ENCODE measurements at regions not wholly inside any gene's neighbourhood (a gene's known extent, or its start where the extent isn't known, plus 50 kb on each side); places are given as distances from the start of the nearest gene placed in this dataset.

GRCh38 chr14:66120402-66120801 lies 365.8 kb upstream of the CCDC196 start:
- no peak overlapping the region for H3K4me3 ChIP-seq (ENCODE audit: low read depth, low read length)
- no peak for DNase-seq (ENCODE audit: low read depth)
- TF ChIP-seq CTCF (IDR thresholded peaks at IDR 0.05; ENCODE audit: insufficient read depth, low read length), result no peak

DNA sequence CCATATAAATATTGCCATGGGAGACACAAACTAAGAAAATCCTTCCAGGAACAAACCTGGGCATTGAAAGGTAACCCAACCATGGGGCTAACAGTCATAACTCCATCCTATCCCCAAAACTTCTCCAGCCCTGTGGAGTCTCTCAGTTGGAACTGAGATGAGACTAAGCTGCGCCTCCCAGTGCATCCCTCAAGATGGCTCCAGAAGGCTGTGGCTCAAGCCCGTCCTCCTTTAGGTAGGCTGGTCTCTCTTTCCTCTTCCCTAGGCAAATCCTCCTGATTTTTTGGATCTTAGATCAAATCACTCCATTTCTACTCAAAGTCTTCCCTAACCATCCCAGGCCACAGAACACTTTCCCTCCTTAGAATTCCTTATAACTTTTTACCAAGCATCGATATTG lies 364.3 kb upstream of the CCDC196 start:
- no peak for DNase-seq (ENCODE audit: low read depth)
- no peak for TF ChIP-seq CTCF (IDR thresholded peaks at IDR 0.05; ENCODE audit: insufficient read depth, low read length)
- no peak overlapping the region for H3K4me3 ChIP-seq (ENCODE audit: low read depth, low read length)

DNA sequence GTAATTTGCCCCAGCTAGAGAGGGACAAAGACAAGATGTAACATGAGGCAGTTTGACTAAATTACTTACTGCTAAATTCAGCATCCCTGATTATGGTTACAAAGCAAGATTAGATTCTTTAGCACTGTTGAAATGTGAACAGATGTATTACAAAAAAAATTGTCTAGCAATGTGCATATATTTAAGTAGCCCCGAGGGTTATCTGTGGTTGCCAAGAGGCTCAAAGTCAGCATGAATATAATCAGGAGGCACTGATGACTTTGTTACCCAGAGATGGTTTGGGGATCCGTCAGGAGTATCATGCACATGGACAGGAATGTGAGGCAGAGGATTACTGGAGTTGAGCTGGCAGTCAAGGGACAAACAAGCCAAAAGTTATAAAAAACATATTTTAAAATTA lies 356.9 kb upstream of the CCDC196 start:
- no peak overlapping the region for H3K4me3 ChIP-seq (ENCODE audit: low read depth, low read length)
- DNase-seq (ENCODE audit: low read depth), result no peak
- no peak for TF ChIP-seq CTCF (IDR thresholded peaks at IDR 0.05; ENCODE audit: insufficient read depth, low read length)

- H3K4me3 ChIP-seq (ENCODE audit: low read depth, low read length), result no peak overlapping the region
- no peak for DNase-seq (ENCODE audit: low read depth)
- no peak for TF ChIP-seq CTCF (IDR thresholded peaks at IDR 0.05; ENCODE audit: insufficient read depth, low read length)
Observed at GRCh38 chr14:66131111-66131510, 355.1 kb upstream of the CCDC196 start.

DNA sequence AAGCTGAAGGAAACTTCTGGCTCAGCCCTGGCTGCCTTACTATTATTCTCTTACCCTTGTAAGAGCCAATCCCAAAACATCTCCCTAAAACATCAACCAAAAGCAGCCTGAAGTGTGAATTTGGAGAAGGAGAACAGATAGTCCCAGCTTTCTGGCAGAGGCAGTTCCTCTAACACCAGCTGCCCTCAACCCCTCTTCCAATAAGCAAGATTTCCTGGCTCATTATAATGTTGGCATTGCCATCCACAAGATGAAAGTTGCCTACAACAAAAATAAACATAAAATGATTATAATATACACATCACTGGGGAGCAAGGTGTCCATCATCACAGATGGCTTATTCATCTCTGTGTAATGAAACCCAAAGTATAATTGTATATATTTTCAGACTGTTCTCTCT lies 352.5 kb upstream of the CCDC196 start:
- no peak for DNase-seq (ENCODE audit: low read depth)
- TF ChIP-seq CTCF (IDR thresholded peaks at IDR 0.05; ENCODE audit: insufficient read depth, low read length), result no peak
- H3K4me3 ChIP-seq (ENCODE audit: low read depth, low read length), result no peak overlapping the region

DNA sequence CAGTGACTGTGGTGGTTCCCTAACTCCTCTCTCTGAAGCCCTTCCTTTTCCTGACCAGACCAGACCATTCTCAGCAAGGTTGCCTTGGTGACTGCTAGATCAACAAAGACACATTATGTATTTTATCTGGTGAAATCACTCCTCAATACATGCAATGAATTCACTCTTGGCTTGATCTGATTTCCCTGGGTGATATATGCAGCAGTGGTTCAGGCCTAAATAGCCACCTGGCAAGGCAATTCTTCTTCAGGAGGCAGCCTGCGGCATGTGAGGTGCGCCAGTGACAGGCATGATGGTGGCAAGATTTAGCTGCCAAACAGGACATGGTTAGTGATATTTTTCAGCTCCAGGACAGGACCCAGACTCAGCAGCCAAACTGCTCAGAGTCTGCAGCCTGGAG lies 350.3 kb upstream of the CCDC196 start:
- DNase-seq (ENCODE audit: low read depth), result peak; percentile 39
- TF ChIP-seq CTCF (IDR thresholded peaks at IDR 0.05; ENCODE audit: insufficient read depth, low read length), result no peak
- no peak overlapping the region for H3K4me3 ChIP-seq (ENCODE audit: low read depth, low read length)

- no peak for TF ChIP-seq CTCF (IDR thresholded peaks at IDR 0.05; ENCODE audit: insufficient read depth, low read length)
- no peak for DNase-seq (ENCODE audit: low read depth)
- H3K4me3 ChIP-seq (ENCODE audit: low read depth, low read length), result no peak overlapping the region
Observed at GRCh38 chr14:66137081-66137480, 349.1 kb upstream of the CCDC196 start.

All from fibroblast of the aortic adventitia (primary cell).